GM23248 (cell line): ENCODE measurements at regions not wholly inside any gene's neighbourhood (a gene's known extent, or its start where the extent isn't known, plus 50 kb on each side); places are given as distances from the start of the nearest gene placed in this dataset.

Experiments used
- DNase-seq: peaks from one replicate; pipeline ENCODE4 v3.0.0-alpha.2; 2015
- H2AFZ ChIP-seq: fragments of 200-600 bp; sonication (generic); 2 replicates; pipeline ENCODE4 v1.6.1; 2016; ENCODE audit warnings: antibody characterized with exemption
- H3F3A ChIP-seq: fragments of 200-600 bp; sonication (generic); 2 replicates; pipeline ENCODE4 v1.6.1; 2016; ENCODE audit warnings: mild to moderate bottlenecking, antibody characterized with exemption, mixed run types; ENCODE audit not compliant: insufficient read depth
- H3K27ac ChIP-seq: fragments of 200-600 bp; sonication (generic); 2 replicates; pipeline ENCODE4 v1.5.1; 2016; ENCODE audit warnings: mild to moderate bottlenecking
- H3K27me3 ChIP-seq: fragments of 200-600 bp; sonication (generic); replicated peaks from 2 replicates; pipeline ENCODE4 v1.6.1; 2016; ENCODE audit warnings: mild to moderate bottlenecking; ENCODE audit not compliant: insufficient read depth
- H3K36me3 ChIP-seq: fragments of 200-600 bp; sonication (generic); 2 replicates; pipeline ENCODE4 v1.6.1; 2016; ENCODE audit warnings: low read depth, mild to moderate bottlenecking
- H3K4me1 ChIP-seq: fragments of 200-600 bp; sonication (generic); 2 replicates; pipeline ENCODE4 v1.6.1; 2016; ENCODE audit warnings: mild to moderate bottlenecking; ENCODE audit not compliant: insufficient read depth
- H3K4me2 ChIP-seq: fragments of 200-600 bp; sonication (generic); one replicate; pipeline ENCODE4 v1.6.1; 2016; ENCODE audit warnings: mild to moderate bottlenecking; ENCODE audit not compliant: unreplicated experiment
- H3K4me3 ChIP-seq: fragments of 200-600 bp; sonication (generic); 2 replicates; pipeline ENCODE4 v1.5.1; 2016; ENCODE audit warnings: mild to moderate bottlenecking
- H3K79me2 ChIP-seq: fragments of 200-600 bp; sonication (generic); 2 replicates; pipeline ENCODE4 v1.6.1; 2016; ENCODE audit warnings: mild to moderate bottlenecking; ENCODE audit not compliant: insufficient read depth
- H3K9ac ChIP-seq: fragments of 200-600 bp; sonication (generic); 2 replicates; pipeline ENCODE4 v1.6.1; 2016; ENCODE audit warnings: mild to moderate bottlenecking
- H3K9me2 ChIP-seq: fragments of 200-600 bp; sonication (generic); 2 replicates; pipeline ENCODE4 v1.6.1; 2016; ENCODE audit warnings: mixed run types, mild to moderate bottlenecking, moderate library complexity; ENCODE audit not compliant: insufficient read depth
- H3K9me3 ChIP-seq: fragments of 200-600 bp; sonication (generic); one replicate; pipeline ENCODE4 v1.6.1; 2017; ENCODE audit warnings: low read depth
- H4K20me1 ChIP-seq: fragments of 200-600 bp; sonication (generic); 2 replicates; pipeline ENCODE4 v1.6.0; 2016; ENCODE audit not compliant: insufficient read depth
- EZH2 ChIP-seq: fragments of 200-600 bp; sonication (generic); IDR thresholded peaks from 2 replicates; pipeline ENCODE4 v1.6.1; 2018; ENCODE audit warnings: antibody characterized with exemption, mild to moderate bottlenecking; ENCODE audit not compliant: insufficient read depth, poor library complexity, severe bottlenecking
- EZH2phosphoT487 ChIP-seq: fragments of 200-600 bp; sonication (generic); IDR thresholded peaks from 2 replicates; pipeline ENCODE4 v1.6.1; 2018; ENCODE audit warnings: antibody characterized with exemption, moderate library complexity, mild to moderate bottlenecking, low read depth; ENCODE audit not compliant: insufficient read depth
- WGBS, 2 experiments: methylation state at CpG; one replicate each; pipeline ENCODE4 v1.1.6; 2015 to 2017; ENCODE audit warnings: low lambda C conversion rate in 2 of 2, low coverage in 1 of 2; ENCODE audit errors: missing lambda C conversion rate in 2 of 2; 5-methylcytosine and 5-hydroxymethylcytosine counted together
- in situ Hi-C: fragments of 300-500 bp; cut with MboI; formaldehyde crosslinking; loops from 2 replicates; pipeline ENCODE4 v1.15.0; 2020

- Histone ChIP-seq H3K4me3 (no peak overlapping the region), H3K27me3 (no peaks in the 10 kb centered on the region), H3K79me2 (no peaks in the 10 kb centered on the region), H2AFZ (no peak overlapping the region), H3K9me3 (no peaks in the 10 kb centered on the region), H3K36me3 (no peaks in the 10 kb centered on the region), H3K4me1 (no peaks in the 10 kb centered on the region), H3K9ac (no peak overlapping the region), H3K4me2 (no peak overlapping the region), H4K20me1 (no peaks in the 10 kb centered on the region), H3K9me2 (no peaks in the 10 kb centered on the region), H3K27ac (no peak overlapping the region), H3F3A (no peaks in the 10 kb centered on the region)
- TF ChIP-seq EZH2 (no peak), EZH2phosphoT487 (no peak)
- WGBS, 2 experiments = 12 to 21% methylated on average over 4 of the region's 4 CpGs
- in situ Hi-C loops = no loop called here
- DNase-seq = no peak
Observed at GRCh38 chr19:31946491-31946890, 398.9 kb upstream of the ZNF507 start.

- Histone ChIP-seq H2AFZ (no peak overlapping the region), H3F3A (no peaks in the 10 kb centered on the region), H3K4me2 (no peak overlapping the region), H3K9me2 (no peaks in the 10 kb centered on the region), H3K4me1 (no peaks in the 10 kb centered on the region), H3K9me3 (no peaks in the 10 kb centered on the region), H3K36me3 (no peaks in the 10 kb centered on the region), H3K27me3 (no peaks in the 10 kb centered on the region), H3K27ac (no peak overlapping the region), H4K20me1 (no peaks in the 10 kb centered on the region), H3K9ac (no peak overlapping the region), H3K4me3 (no peak overlapping the region), H3K79me2 (no peaks in the 10 kb centered on the region)
- in situ Hi-C loops = no loop called here
- TF ChIP-seq EZH2phosphoT487 = no peak
- no peak for TF ChIP-seq EZH2
- no peak for DNase-seq
- WGBS, 2 experiments = 41 to 42% methylated on average over 17 of the region's 17 CpGs
Observed at GRCh38 chr19:31947436-31948115, 397.8 kb upstream of the ZNF507 start.

GRCh38 chr19:31952693-31953092, 392.7 kb upstream of the ZNF507 start:
- Histone ChIP-seq H2AFZ (no peak overlapping the region), H3K4me2 (no peak overlapping the region), H3K27ac (no peak overlapping the region), H3K9me2 (no peaks in the 10 kb centered on the region), H4K20me1 (no peaks in the 10 kb centered on the region), H3K9me3 (no peaks in the 10 kb centered on the region), H3K9ac (no peak overlapping the region), H3K27me3 (no peaks in the 10 kb centered on the region), H3K79me2 (no peaks in the 10 kb centered on the region), H3K4me3 (no peak overlapping the region), H3K36me3 (no peaks in the 10 kb centered on the region), H3K4me1 (no peaks in the 10 kb centered on the region), H3F3A (no peaks in the 10 kb centered on the region)
- no peak for TF ChIP-seq EZH2
- TF ChIP-seq EZH2phosphoT487 = no peak
- 17% methylated on average over 1 of the region's 1 CpG for WGBS, 2 experiments
- in situ Hi-C loops = no loop called here
- DNase-seq = no peak

GRCh38 chr19:31955061-31955460, 390.3 kb upstream of the ZNF507 start:
- Histone ChIP-seq H3K79me2 (no peaks in the 10 kb centered on the region), H3K9me2 (no peaks in the 10 kb centered on the region), H3F3A (no peaks in the 10 kb centered on the region), H4K20me1 (no peaks in the 10 kb centered on the region), H3K9ac (no peak overlapping the region), H3K4me1 (no peaks in the 10 kb centered on the region), H3K36me3 (no peaks in the 10 kb centered on the region), H3K27ac (no peak overlapping the region), H3K4me3 (no peak overlapping the region), H3K9me3 (no peaks in the 10 kb centered on the region), H3K4me2 (no peak overlapping the region), H2AFZ (no peak overlapping the region), H3K27me3 (no peaks in the 10 kb centered on the region)
- TF ChIP-seq EZH2 = no peak
- TF ChIP-seq EZH2phosphoT487 = no peak
- WGBS, 2 experiments = 11 to 16% methylated on average over 3 of the region's 3 CpGs
- in situ Hi-C loops = no loop called here
- DNase-seq = no peak

- no peaks in the 10 kb centered on the region for H3K27me3 ChIP-seq
- no peaks in the 10 kb centered on the region for H3K4me1 ChIP-seq
- no peak overlapping the region for H3K27ac ChIP-seq
- in situ Hi-C loops = no loop called here
- H3K4me2 ChIP-seq = no peak overlapping the region
- H3K36me3 ChIP-seq = no peaks in the 10 kb centered on the region
- H2AFZ ChIP-seq = no peak overlapping the region
- no peak for DNase-seq
- no peaks in the 10 kb centered on the region for H3K9me2 ChIP-seq
- H3K9me3 ChIP-seq = no peaks in the 10 kb centered on the region
- no peaks in the 10 kb centered on the region for H3F3A ChIP-seq
- H4K20me1 ChIP-seq = no peaks in the 10 kb centered on the region
- no peak overlapping the region for H3K9ac ChIP-seq
- TF ChIP-seq EZH2phosphoT487 (no peak), EZH2 (no peak)
- no peaks in the 10 kb centered on the region for H3K79me2 ChIP-seq
- WGBS, 2 experiments = 37 to 38% methylated on average over 6 of the region's 6 CpGs
- no peak overlapping the region for H3K4me3 ChIP-seq
Observed at GRCh38 chr19:31955884-31956283, 389.5 kb upstream of the ZNF507 start.
